HFFc6 (cell line): ENCODE measurements at regions not wholly inside any gene's neighbourhood (a gene's known extent, or its start where the extent isn't known, plus 50 kb on each side); places are given as distances from the start of the nearest gene placed in this dataset.
A peak's percentile ranks its signal among the peaks of the same experiment; 100 is the strongest.

Experiments
- DNase-seq: peaks from one replicate; pipeline ENCODE4 v3.0.0-alpha.2; 2018
- H3K27ac Mint-ChIP-seq: 2 replicates; pipeline ENCODE4 v1.8.0; 2020; ENCODE audit warnings: mild to moderate bottlenecking, mixed read lengths
- H3K27me3 Mint-ChIP-seq: 2 replicates; pipeline ENCODE4 v1.8.0; 2021; ENCODE audit warnings: mild to moderate bottlenecking, moderate library complexity, mixed read lengths; ENCODE audit not compliant: insufficient read depth
- H3K36me3 Mint-ChIP-seq: 2 replicates; pipeline ENCODE4 v1.8.0; 2021; ENCODE audit warnings: low read depth, mixed read lengths
- H3K4me1 Mint-ChIP-seq: 2 replicates; pipeline ENCODE4 v1.8.0; 2020; ENCODE audit warnings: low read depth, mixed read lengths
- H3K4me3 Mint-ChIP-seq: 2 replicates; pipeline ENCODE4 v1.8.0; 2020; ENCODE audit warnings: mild to moderate bottlenecking, moderate library complexity, mixed read lengths
- H3K9me3 Mint-ChIP-seq: 2 replicates; pipeline ENCODE4 v1.8.0; 2020; ENCODE audit warnings: mild to moderate bottlenecking, mixed read lengths
- TF ChIP-seq, protein P1 (sequence below): fragments of 200-600 bp; sonication (generic); IDR thresholded peaks from 2 replicates; pipeline ENCODE4 v1.5.0; 2021; ENCODE audit warnings: antibody characterized with exemption, mild to moderate bottlenecking

DNA sequence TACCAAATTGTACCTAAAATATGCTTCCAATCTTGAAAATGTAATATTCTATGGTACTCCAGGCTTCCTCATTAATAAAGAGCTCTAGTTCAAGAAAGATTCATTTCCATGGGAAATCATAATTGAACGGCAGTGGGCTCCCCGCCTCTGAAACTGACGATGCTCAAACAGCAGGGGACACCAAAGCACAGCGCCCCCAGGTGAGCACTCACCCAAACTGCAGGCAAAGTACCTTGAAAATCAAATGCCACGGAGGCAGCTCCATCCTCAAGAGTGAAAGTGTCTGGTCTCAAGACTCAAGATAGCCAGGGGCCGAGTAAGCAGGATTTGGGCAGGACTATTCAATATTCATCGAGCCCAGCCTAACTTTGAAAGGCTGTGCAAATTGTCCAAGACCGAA lies 217.4 kb upstream of the TNRC6C start:
- H3K4me3 Mint-ChIP-seq: no peak overlapping the region
- no peaks in the 10 kb centered on the region for H3K4me1 Mint-ChIP-seq
- H3K9me3 Mint-ChIP-seq: peaks cover 7% of the 10 kb centered on the region
- H3K27me3 Mint-ChIP-seq: peaks cover 30% of the 10 kb centered on the region
- TF ChIP-seq, protein P1, sequence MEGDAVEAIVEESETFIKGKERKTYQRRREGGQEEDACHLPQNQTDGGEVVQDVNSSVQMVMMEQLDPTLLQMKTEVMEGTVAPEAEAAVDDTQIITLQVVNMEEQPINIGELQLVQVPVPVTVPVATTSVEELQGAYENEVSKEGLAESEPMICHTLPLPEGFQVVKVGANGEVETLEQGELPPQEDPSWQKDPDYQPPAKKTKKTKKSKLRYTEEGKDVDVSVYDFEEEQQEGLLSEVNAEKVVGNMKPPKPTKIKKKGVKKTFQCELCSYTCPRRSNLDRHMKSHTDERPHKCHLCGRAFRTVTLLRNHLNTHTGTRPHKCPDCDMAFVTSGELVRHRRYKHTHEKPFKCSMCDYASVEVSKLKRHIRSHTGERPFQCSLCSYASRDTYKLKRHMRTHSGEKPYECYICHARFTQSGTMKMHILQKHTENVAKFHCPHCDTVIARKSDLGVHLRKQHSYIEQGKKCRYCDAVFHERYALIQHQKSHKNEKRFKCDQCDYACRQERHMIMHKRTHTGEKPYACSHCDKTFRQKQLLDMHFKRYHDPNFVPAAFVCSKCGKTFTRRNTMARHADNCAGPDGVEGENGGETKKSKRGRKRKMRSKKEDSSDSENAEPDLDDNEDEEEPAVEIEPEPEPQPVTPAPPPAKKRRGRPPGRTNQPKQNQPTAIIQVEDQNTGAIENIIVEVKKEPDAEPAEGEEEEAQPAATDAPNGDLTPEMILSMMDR: peak; percentile 60
- H3K27ac Mint-ChIP-seq: no peak overlapping the region
- no peak for DNase-seq
- no peaks in the 10 kb centered on the region; the same call in 1 of the 2 replicates for H3K36me3 Mint-ChIP-seq

- Mint-ChIP-seq H3K27me3 (peaks cover 39% of the 10 kb centered on the region), H3K4me1 (no peaks in the 10 kb centered on the region), H3K36me3 (no peaks in the 10 kb centered on the region; the same call in 1 of the 2 replicates), H3K9me3 (peaks cover 7% of the 10 kb centered on the region), H3K27ac (no peak overlapping the region), H3K4me3 (no peak overlapping the region)
- TF ChIP-seq, protein P1: no peak
- DNase-seq: no peak
These were observed 215.9 kb upstream of the TNRC6C start for GRCh38 chr17:77742579-77742978.

DNA sequence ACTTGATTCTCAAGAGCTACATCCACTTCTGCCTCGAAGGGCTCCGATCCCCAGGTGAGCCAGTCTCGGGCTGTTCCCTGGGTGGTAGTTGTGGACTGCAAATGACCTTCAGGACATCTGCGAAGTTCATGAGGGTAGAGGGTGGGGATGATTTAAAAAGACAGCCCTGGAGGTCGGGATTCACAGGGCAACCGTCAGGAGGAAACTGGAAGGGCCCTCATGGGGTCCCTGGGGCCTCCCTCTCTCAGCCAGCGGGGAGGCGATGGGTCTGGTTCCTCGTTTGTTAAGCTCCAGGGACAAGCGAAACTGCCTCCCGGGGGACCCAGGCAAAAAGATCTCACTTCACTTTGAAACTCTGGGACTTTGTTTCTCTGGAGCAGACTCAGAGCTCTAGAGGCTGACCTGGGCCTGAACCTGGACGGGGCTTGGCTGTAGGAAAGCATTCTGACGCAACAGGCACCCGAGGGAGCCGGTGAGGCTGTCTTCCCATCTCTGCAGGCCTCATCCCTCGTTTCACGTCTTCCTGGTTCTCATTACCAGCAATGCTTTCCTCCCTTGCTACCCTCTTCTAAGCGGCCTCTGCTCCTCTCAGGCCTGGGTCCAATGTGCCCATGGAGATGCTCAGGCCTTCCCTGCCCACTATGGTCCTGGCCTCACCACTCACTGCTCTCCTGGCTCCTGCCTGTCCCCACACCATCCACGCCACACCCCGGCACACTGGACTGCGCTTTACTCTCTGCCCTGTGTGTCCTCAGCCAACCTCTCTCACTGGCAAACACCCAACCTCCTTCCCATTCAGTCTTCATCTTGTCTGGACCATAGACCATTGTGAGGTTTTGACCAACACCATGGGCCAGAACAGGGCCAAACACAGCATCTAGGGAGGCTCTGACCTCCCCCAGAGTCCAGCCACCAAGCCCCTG lies 214.2 kb upstream of the TNRC6C start:
- Mint-ChIP-seq H3K4me1 (no peaks in the 10 kb centered on the region), H3K9me3 (peaks cover 7% of the 10 kb centered on the region), H3K36me3 (no peaks in the 10 kb centered on the region; the same call in 1 of the 2 replicates), H3K27me3 (peaks cover 32% of the 10 kb centered on the region), H3K27ac (no peak overlapping the region), H3K4me3 (no peak overlapping the region)
- no peak for DNase-seq
- TF ChIP-seq, protein P1: no peak

- no peaks in the 10 kb centered on the region for H3K4me1 Mint-ChIP-seq
- H3K27me3 Mint-ChIP-seq: peaks cover 34% of the 10 kb centered on the region
- peaks cover 7% of the 10 kb centered on the region for H3K9me3 Mint-ChIP-seq
- TF ChIP-seq, protein P1: no peak
- no peaks in the 10 kb centered on the region; the same call in 1 of the 2 replicates for H3K36me3 Mint-ChIP-seq
- no peak overlapping the region for H3K27ac Mint-ChIP-seq
- no peak overlapping the region for H3K4me3 Mint-ChIP-seq
- DNase-seq: no peak
These were observed 212.8 kb upstream of the TNRC6C start for GRCh38 chr17:77745702-77746101.

DNA sequence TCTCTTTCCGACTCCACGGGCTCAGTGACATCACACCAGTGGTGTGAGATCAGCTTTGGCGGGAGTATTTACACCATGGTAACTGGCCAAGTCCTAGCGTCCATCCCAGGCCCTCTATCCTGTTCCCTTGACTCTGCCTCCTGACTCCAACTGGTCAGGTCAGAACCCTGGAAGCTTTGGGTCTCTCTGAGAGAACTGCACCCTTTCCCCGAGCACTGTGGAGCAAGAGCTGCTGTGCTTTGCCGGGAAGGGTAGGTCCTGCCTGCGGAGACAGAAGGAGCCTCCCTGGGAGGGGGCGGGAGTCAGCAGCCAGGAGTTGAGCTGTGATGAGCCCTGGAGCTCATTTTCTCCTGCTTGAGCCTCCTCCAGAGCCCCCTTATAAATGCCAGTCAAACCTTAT lies 212.1 kb upstream of the TNRC6C start:
- Mint-ChIP-seq H3K9me3 (peaks cover 7% of the 10 kb centered on the region), H3K36me3 (no peaks in the 10 kb centered on the region; the same call in 1 of the 2 replicates), H3K4me3 (no peak overlapping the region), H3K27me3 (peaks cover 32% of the 10 kb centered on the region), H3K27ac (no peak overlapping the region), H3K4me1 (no peaks in the 10 kb centered on the region)
- no peak for DNase-seq
- TF ChIP-seq, protein P1: no peak
